Neutrophil (primary cell): ENCODE measurements at regions not wholly inside any gene's neighbourhood (a gene's known extent, or its start where the extent isn't known, plus 50 kb on each side); places are given as distances from the start of the nearest gene placed in this dataset.

Experiments
- H3K27ac ChIP-seq: fragments of 200-600 bp; sonication (generic); 2 replicates; pipeline ENCODE4 v1.5.1; 2016; ENCODE audit warnings: mild to moderate bottlenecking, moderate library complexity
- H3K27me3 ChIP-seq: fragments of 200-600 bp; sonication (generic); 2 replicates; pipeline ENCODE4 v1.6.0; 2016; ENCODE audit warnings: mild to moderate bottlenecking
- H3K36me3 ChIP-seq: fragments of 200-600 bp; sonication (generic); 2 replicates; pipeline ENCODE4 v1.5.1; 2017
- H3K4me1 ChIP-seq, 2 experiments: fragments of 200-600 bp in 1 of 2; sonication (generic) in 1 of 2; 1 replicate in 1 of 2; 2 replicates in 1 of 2; pipeline versions ENCODE4 v1.5.1 to v1.6.1; 2013 to 2016; ENCODE audit warnings: low read depth in 1 of 2, low read length in 1 of 2, mild to moderate bottlenecking in 1 of 2, moderate library complexity in 1 of 2; ENCODE audit not compliant: control insufficient read depth in 1 of 2, insufficient read depth in 1 of 2
- H3K4me3 ChIP-seq, 2 experiments: fragments of 200-600 bp in 1 of 2; sonication (generic) in 1 of 2; 1 replicate in 1 of 2; 2 replicates in 1 of 2; pipeline ENCODE4 v1.5.1; 2013 to 2016; ENCODE audit warnings: low read depth in 1 of 2, low read length in 1 of 2, mild to moderate bottlenecking in 1 of 2, moderate library complexity in 1 of 2
- H3K9me3 ChIP-seq: fragments of 200-600 bp; sonication (generic); 2 replicates; pipeline ENCODE4 v1.5.1; 2016
- CTCF ChIP-seq: fragments of 200-600 bp; sonication (generic); IDR thresholded peaks from 2 replicates; pipeline ENCODE4 v1.5.1; 2016; ENCODE audit warnings: antibody characterized with exemption

GRCh38 chr17:73706858-73707257 lies 62.6 kb upstream of the SDK2 start:
- Histone ChIP-seq H3K27ac (no peak overlapping the region), H3K9me3 (no peaks in the 10 kb centered on the region), H3K4me3 (no peak overlapping the region), H3K4me1 (no peaks in the 10 kb centered on the region), H3K27me3 (peaks cover 24% of the 10 kb centered on the region), H3K36me3 (no peaks in the 10 kb centered on the region)
- no peak for TF ChIP-seq CTCF

GRCh38 chr17:73707358-73707757 lies 63.1 kb upstream of the SDK2 start:
- H3K27me3 ChIP-seq: peaks cover 24% of the 10 kb centered on the region

GRCh38 chr17:73710095-73710592 lies 65.9 kb upstream of the SDK2 start:
- H3K4me1 ChIP-seq: no peaks in the 10 kb centered on the region
- TF ChIP-seq CTCF: peak; percentile 27
- H3K4me3 ChIP-seq: no peak overlapping the region
- H3K9me3 ChIP-seq: no peaks in the 10 kb centered on the region
- peaks cover 32% of the 10 kb centered on the region for H3K27me3 ChIP-seq
- H3K36me3 ChIP-seq: no peaks in the 10 kb centered on the region
- H3K27ac ChIP-seq: no peak overlapping the region

More at GRCh38 chr17:73707358-73707757, 63.1 kb upstream of the SDK2 start:
- Histone ChIP-seq H3K4me3 (no peak overlapping the region), H3K4me1 (no peaks in the 10 kb centered on the region), H3K36me3 (no peaks in the 10 kb centered on the region), H3K9me3 (no peaks in the 10 kb centered on the region), H3K27ac (no peak overlapping the region)
- no peak for TF ChIP-seq CTCF

GRCh38 chr17:73711184-73711583 lies 66.9 kb upstream of the SDK2 start:
- no peak overlapping the region for H3K4me3 ChIP-seq
- no peaks in the 10 kb centered on the region for H3K9me3 ChIP-seq
- H3K27me3 ChIP-seq: peaks cover 30% of the 10 kb centered on the region
- H3K4me1 ChIP-seq: no peaks in the 10 kb centered on the region
- H3K36me3 ChIP-seq: no peaks in the 10 kb centered on the region
- no peak overlapping the region for H3K27ac ChIP-seq
- no peak for TF ChIP-seq CTCF

GRCh38 chr17:73711916-73712315 lies 67.7 kb upstream of the SDK2 start:
- TF ChIP-seq CTCF: no peak
- Histone ChIP-seq H3K4me3 (no peak overlapping the region), H3K36me3 (no peaks in the 10 kb centered on the region), H3K27me3 (peaks cover 24% of the 10 kb centered on the region), H3K4me1 (no peaks in the 10 kb centered on the region), H3K27ac (no peak overlapping the region), H3K9me3 (no peaks in the 10 kb centered on the region)

GRCh38 chr17:73713136-73713535 lies 68.9 kb upstream of the SDK2 start:
- Histone ChIP-seq H3K27me3 (peaks cover 20% of the 10 kb centered on the region), H3K4me1 (no peaks in the 10 kb centered on the region)
- TF ChIP-seq CTCF: no peak

More at GRCh38 chr17:73713136-73713535, 68.9 kb upstream of the SDK2 start:
- H3K4me3 ChIP-seq: no peak overlapping the region
- no peaks in the 10 kb centered on the region for H3K9me3 ChIP-seq
- no peak overlapping the region for H3K27ac ChIP-seq
- no peaks in the 10 kb centered on the region for H3K36me3 ChIP-seq
